ENCODE measurements at regions not wholly inside any gene's neighbourhood (a gene's known extent, or its start where the extent isn't known, plus 50 kb on each side); places are given as distances from the start of the nearest gene placed in this dataset.
A peak's percentile ranks its signal among the peaks of the same experiment; 100 is the strongest.

DNA sequence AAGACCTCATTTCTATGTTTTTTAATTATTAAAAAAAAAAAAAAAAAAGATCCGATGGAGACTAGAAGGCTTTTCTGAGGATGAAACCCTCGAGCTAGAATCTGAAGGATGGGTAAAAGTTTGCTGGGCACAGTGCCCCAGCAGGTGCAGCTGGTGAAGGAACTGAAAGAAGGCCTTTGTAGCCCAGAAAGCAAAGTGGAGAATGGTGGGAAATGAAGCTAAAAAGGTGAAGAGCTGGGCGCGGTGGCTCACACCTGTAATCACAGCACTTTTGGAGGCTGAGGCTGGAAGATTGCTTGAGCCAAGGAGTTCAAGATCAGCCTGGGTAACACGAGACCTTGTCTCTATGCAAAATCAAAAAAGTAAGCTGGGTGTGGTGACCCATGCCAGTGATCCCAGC, 50.3 kb upstream of the SEC14L1 start:
- Mint-ChIP-seq H3K27ac (ENCODE audit: unreplicated experiment) (no peak overlapping the region), H3K9me3 (ENCODE audit: unreplicated experiment) (no peaks in the 10 kb centered on the region), H3K27me3 (ENCODE audit: unreplicated experiment) (no peaks in the 10 kb centered on the region), H3K4me3 (ENCODE audit: unreplicated experiment) (no peak overlapping the region), H3K4me1 (ENCODE audit: unreplicated experiment) (peaks cover 25% of the 10 kb centered on the region), H3K36me3 (ENCODE audit: unreplicated experiment) (peaks cover 32% of the 10 kb centered on the region)
- TF ChIP-seq, protein P1, sequence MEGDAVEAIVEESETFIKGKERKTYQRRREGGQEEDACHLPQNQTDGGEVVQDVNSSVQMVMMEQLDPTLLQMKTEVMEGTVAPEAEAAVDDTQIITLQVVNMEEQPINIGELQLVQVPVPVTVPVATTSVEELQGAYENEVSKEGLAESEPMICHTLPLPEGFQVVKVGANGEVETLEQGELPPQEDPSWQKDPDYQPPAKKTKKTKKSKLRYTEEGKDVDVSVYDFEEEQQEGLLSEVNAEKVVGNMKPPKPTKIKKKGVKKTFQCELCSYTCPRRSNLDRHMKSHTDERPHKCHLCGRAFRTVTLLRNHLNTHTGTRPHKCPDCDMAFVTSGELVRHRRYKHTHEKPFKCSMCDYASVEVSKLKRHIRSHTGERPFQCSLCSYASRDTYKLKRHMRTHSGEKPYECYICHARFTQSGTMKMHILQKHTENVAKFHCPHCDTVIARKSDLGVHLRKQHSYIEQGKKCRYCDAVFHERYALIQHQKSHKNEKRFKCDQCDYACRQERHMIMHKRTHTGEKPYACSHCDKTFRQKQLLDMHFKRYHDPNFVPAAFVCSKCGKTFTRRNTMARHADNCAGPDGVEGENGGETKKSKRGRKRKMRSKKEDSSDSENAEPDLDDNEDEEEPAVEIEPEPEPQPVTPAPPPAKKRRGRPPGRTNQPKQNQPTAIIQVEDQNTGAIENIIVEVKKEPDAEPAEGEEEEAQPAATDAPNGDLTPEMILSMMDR (IDR thresholded peaks at IDR 0.05): no peak
- no peak for DNase-seq (ENCODE audit: extremely low spot score, unreplicated experiment)

Small RNA genes lying in the stretch of these regions (microRNA-seq; reads per million reads assigned to microRNA genes)
- 9.9 reads per million, percentile 13 among the genes with 10 or more reads in this experiment for gene MIR6516 (ENCODE audit: unreplicated experiment)

Measured in osteocyte (in vitro differentiated cells).